ENCODE measurements at regions not wholly inside any gene's neighbourhood (a gene's known extent, or its start where the extent isn't known, plus 50 kb on each side); places are given as distances from the start of the nearest gene placed in this dataset.

DNA sequence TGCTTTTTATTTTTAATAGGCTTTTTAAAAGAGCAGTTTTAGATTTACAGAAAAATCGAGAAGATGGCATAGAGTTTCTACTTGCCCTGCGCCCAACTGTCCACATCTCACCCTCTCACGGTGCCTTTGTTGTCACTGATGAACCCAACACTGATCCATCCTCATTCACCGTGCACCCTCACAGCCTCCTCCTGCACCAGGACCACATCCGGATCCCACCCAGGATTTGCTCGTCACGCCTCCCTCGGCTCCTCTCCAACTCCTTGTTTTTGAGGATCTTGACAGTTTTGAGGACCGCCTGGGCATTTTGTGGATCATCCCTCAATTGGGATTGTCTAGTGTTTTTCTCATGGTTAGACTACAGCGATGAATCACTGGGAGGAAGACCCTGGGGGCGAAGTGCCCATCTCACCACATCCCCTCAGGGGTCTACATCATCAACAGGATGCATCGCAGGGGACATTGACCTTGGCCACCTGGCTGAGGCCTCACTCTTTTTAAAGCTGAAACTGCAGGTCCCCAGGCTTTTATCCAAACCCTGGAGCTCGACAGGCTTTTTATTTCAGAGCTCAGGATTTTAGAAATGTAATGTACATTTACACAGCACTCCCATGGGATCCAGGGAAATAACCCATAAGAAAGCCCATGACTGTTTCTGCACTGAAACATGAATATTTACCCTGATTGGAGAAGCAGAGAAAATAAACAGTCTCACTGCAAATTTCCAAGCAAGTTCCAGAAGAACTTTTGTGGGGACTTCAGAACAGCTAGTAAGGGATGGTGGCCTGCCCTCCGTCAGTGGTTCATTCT is 71.8 kb upstream of the ZNF469 start:
- Histone ChIP-seq H3K56ac (replicated peaks; ENCODE audit: insufficient read length, low read depth, low read length) (no peak overlapping the region), H3K14ac (ENCODE audit: insufficient read length) (no peak overlapping the region), H3K36me3 (ENCODE audit: control insufficient read depth in 2 of 4, insufficient read depth in 4 of 4, low read length in 3 of 4) (no peaks in the 10 kb centered on the region), H4K20me1 (replicated peaks in 1 of 2; ENCODE audit: control insufficient read depth in 1 of 2, insufficient read depth in 2 of 2, low read length in 2 of 2) (no peaks in the 10 kb centered on the region), H2BK15ac (ENCODE audit: low read length) (no peak overlapping the region), H3K79me2 (ENCODE audit: control insufficient read depth in 1 of 2, insufficient read depth in 2 of 2, low read length in 2 of 2) (no peaks in the 10 kb centered on the region), H3K79me1 (ENCODE audit: low read depth, low read length) (no peaks in the 10 kb centered on the region), H4K5ac (ENCODE audit: insufficient read length, low read depth, low read length) (no peak overlapping the region), H3K27me3 (replicated peaks in 1 of 4; ENCODE audit: control insufficient read depth in 3 of 4, extremely low read depth in 1 of 4, insufficient read depth in 3 of 4, low read length in 3 of 4) (no peaks in the 10 kb centered on the region; a peak in 1 of 7 replicates), H3K4me2 (ENCODE audit: insufficient read depth in 1 of 2, low read depth in 2 of 2, low read length in 2 of 2) (no peak overlapping the region), H2BK12ac (ENCODE audit: low read depth, low read length) (no peak overlapping the region), H2BK120ac (replicated peaks; ENCODE audit: low read depth, low read length) (no peak overlapping the region), H3K23me2 (ENCODE audit: low read depth, low read length) (no peaks in the 10 kb centered on the region), H2AFZ (ENCODE audit: low read length) (no peak overlapping the region), H2BK20ac (ENCODE audit: low read length) (no peak overlapping the region), H3K9me3 (ENCODE audit: insufficient read depth in 2 of 2, low read depth in 1 of 2, low read length in 1 of 2) (peaks cover 0 to 10% of the 10 kb centered on the region in 2 experiments; a peak in 2 of 4 replicates), H2AK5ac (ENCODE audit: low read depth, low read length) (no peak overlapping the region), H3K23ac (ENCODE audit: insufficient read length) (no peak overlapping the region), H2BK5ac (ENCODE audit: low read depth, low read length) (no peak overlapping the region), H4K91ac (replicated peaks; ENCODE audit: insufficient read length, low read length) (no peak overlapping the region), H4K8ac (ENCODE audit: extremely low read depth, insufficient read depth, low read length) (no peak overlapping the region), H3K4me1 (replicated peaks in 1 of 4; ENCODE audit: control insufficient read depth in 3 of 4, insufficient read depth in 4 of 4, low read length in 3 of 4) (no peaks in the 10 kb centered on the region; a peak in 1 of 7 replicates), H3K4ac (replicated peaks; ENCODE audit: insufficient read length, low read depth, low read length) (no peak overlapping the region), H3K4me3 (ENCODE audit: extremely low read depth in 1 of 4, insufficient read depth in 2 of 4, low read depth in 3 of 4, low read length in 4 of 4) (no peak overlapping the region), H3K18ac (ENCODE audit: extremely low read depth, low read length) (no peak overlapping the region), H3K27ac (ENCODE audit: low read depth, low read length) (no peak overlapping the region), H3K9ac (replicated peaks in 1 of 4; ENCODE audit: extremely low read depth in 1 of 4, low read depth in 3 of 4, low read length in 3 of 4) (no peak overlapping the region)
- WGBS, 2 experiments (ENCODE audit: extremely low coverage in 1 of 2, insufficient coverage in 1 of 2, insufficient read length in 1 of 2, insufficient replicate concordance in 2 of 2, low coverage in 1 of 2, low lambda C conversion rate in 2 of 2, missing lambda C conversion rate in 1 of 2), result 94% methylated on average over 14 of the region's 14 CpGs; no CpG with 5 or more reads in 1 of the 2 experiments
- ChIA-PET CTCF (ENCODE audit: partially characterized antibody) (interaction anchor here (0.6 to 1.3 kb wide), 5 partner anchors 9 to 127 kb away, joined by 3 to 4 read pairs (median 3); no protein-coding TSS in a partner anchor), POLR2A (ENCODE audit: partially characterized antibody) (no interaction called here)
- FAIRE-seq (no peak), DNase-seq (ENCODE audit: low read depth in 1 of 2, low spot score in 2 of 2) (no peak)
- TF ChIP-seq HDAC2 (IDR thresholded peaks at IDR 0.05; ENCODE audit: borderline replicate concordance in 1 of 2, low read depth in 2 of 2, low read length in 2 of 2) (no peak), GTF2F1 (IDR thresholded peaks at IDR 0.05; ENCODE audit: borderline replicate concordance, low read depth, low read length) (no peak), RBBP5 (IDR thresholded peaks at IDR 0.05; ENCODE audit: borderline replicate concordance, low read depth, low read length) (no peak), CBX5 (IDR thresholded peaks at IDR 0.05; ENCODE audit: low read depth, low read length) (no peak), FOSL1 (IDR thresholded peaks at IDR 0.05; ENCODE audit: insufficient read depth, low read depth, low read length) (no peak), TCF12 (IDR thresholded peaks at IDR 0.05; ENCODE audit: low read depth, low read length) (no peak), SAP30 (IDR thresholded peaks at IDR 0.05; ENCODE audit: insufficient read depth, insufficient replicate concordance, low read length) (no peak), RAD21 (IDR thresholded peaks at IDR 0.05 in 1 of 2, conservative IDR thresholded peaks at IDR 0.05 in 1 of 2; ENCODE audit: low read depth in 2 of 2, low read length in 2 of 2) (no peak), YY1 (IDR thresholded peaks at IDR 0.05; ENCODE audit: low read depth, low read length) (no peak), CBX8 (IDR thresholded peaks at IDR 0.05; ENCODE audit: borderline replicate concordance, low read depth, low read length) (no peak), NRF1 (IDR thresholded peaks at IDR 0.05; ENCODE audit: low read depth, low read length) (no peak)

Measured in H1 (cell line).